Parathyroid adenoma (tissue), 2 donors: ENCODE measurements at regions not wholly inside any gene's neighbourhood (a gene's known extent, or its start where the extent isn't known, plus 50 kb on each side); places are given as distances from the start of the nearest gene placed in this dataset.
"Not testable (repeated sequence)": the region's sequence is repeated elsewhere in the genome, so short reads cannot be mapped to it uniquely, and the experiment has no call there.

ENCODE experiments used
- H2AFZ ChIP-seq: fragments of 300-600 bp; sonication (generic); one replicate; pipeline ENCODE4 v1.7.0; 2017; ENCODE audit warnings: antibody characterized with exemption, mild to moderate bottlenecking
- H3K27ac ChIP-seq: fragments of 300-600 bp; sonication (generic); one replicate; pipeline ENCODE4 v1.7.0; 2017
- H3K27me3 ChIP-seq: fragments of 300-600 bp; sonication (generic); one replicate; pipeline ENCODE4 v1.7.0; 2017; ENCODE audit warnings: low read length; ENCODE audit not compliant: control insufficient read depth, insufficient read depth
- H3K36me3 ChIP-seq: fragments of 300-600 bp; sonication (generic); one replicate; pipeline ENCODE4 v1.7.0; 2017; ENCODE audit warnings: low read length; ENCODE audit not compliant: control insufficient read depth, insufficient read depth
- H3K4me1 ChIP-seq: fragments of 300-600 bp; sonication (generic); one replicate; pipeline ENCODE4 v1.7.0; 2017; ENCODE audit warnings: control low read depth
- H3K4me2 ChIP-seq: fragments of 300-600 bp; sonication (generic); one replicate; pipeline ENCODE4 v1.7.0; 2017; ENCODE audit warnings: low read length
- H3K4me3 ChIP-seq: fragments of 300-600 bp; sonication (generic); one replicate; pipeline ENCODE4 v1.7.0; 2017; ENCODE audit warnings: low read depth, low read length
- H3K79me2 ChIP-seq: fragments of 300-600 bp; sonication (generic); one replicate; pipeline ENCODE4 v1.7.0; 2017; ENCODE audit warnings: control low read depth
- H3K9ac ChIP-seq: fragments of 300-600 bp; sonication (generic); one replicate; pipeline ENCODE4 v1.7.0; 2017; ENCODE audit warnings: mild to moderate bottlenecking
- H3K9me3 ChIP-seq: fragments of 300-600 bp; sonication (generic); one replicate; pipeline ENCODE4 v1.7.0; 2017; ENCODE audit warnings: low read length; ENCODE audit not compliant: control insufficient read depth
- donor health status: primary hyperparathyroidism.

DNA sequence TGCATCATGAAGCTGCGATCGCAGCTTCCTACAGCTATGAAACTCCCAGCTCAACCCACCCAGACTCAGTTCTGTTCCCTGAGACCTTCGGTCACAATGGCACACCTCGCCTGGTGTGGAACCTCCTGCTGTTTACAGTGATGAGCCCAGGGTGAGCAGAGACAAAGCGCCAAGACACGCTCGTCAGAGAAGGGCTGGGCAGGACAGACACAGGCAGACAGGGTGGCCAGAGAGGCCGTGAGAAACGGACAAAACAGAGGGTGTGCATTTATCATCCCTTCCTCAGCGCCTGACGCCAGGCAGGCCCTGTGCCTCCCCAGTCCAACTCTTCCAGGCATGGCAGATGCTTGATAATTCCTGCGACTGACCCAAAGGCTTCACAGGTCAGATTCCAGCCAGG lies 324.5 kb downstream of the CACNA1B start:
- not testable (repeated sequence) for H3K36me3 ChIP-seq, H3K9ac ChIP-seq, H3K27ac ChIP-seq, H3K9me3 ChIP-seq, H3K27me3 ChIP-seq, H3K4me1 ChIP-seq, H3K4me3 ChIP-seq, H3K79me2 ChIP-seq, H3K4me2 ChIP-seq, H2AFZ ChIP-seq

DNA sequence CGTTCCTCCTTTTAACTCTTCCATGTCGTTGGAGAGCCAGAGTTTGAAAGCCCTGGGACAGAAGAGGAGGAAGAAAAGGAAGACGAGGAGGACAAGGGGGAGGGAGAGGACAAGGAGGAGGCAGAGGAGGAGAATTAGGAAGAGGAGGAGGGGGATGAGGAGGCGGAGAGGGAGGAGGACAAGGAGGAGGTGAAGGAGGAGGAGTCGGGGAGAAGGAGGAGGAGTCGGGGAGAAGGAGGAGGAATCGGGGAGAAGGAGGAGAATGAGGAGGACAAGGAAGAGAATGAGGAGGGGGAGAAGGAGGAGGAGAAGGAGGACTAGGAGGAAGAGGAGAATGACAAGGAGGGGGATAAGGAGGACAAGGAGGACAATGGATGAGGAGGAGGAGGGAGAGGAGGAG lies 325.7 kb downstream of the CACNA1B start:
- not testable (repeated sequence) for H3K4me3 ChIP-seq, H3K79me2 ChIP-seq, H3K9ac ChIP-seq, H3K4me2 ChIP-seq, H3K27me3 ChIP-seq, H2AFZ ChIP-seq, H3K4me1 ChIP-seq, H3K36me3 ChIP-seq, H3K27ac ChIP-seq, H3K9me3 ChIP-seq

DNA sequence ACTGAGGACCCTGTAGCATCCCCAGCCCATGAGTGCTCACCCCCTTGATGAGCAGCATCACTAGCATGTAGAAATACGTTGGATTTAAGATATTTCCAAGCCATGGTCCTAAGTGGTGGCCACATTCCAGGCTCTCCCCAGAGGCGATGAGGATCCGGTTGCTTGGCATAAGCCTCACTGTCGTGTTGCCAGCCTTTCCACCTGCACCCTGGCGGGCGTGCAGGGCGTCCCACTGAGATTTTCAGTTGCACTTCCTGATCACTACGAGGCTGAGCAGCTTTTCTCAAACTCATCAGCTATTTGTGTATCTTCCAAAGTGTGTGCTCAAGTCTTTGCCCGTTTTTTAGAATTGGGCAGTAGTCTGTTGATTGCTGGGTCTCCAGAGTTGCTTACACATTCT lies 326.3 kb downstream of the CACNA1B start:
- not testable (repeated sequence) for H2AFZ ChIP-seq, H3K4me3 ChIP-seq, H3K79me2 ChIP-seq, H3K27ac ChIP-seq, H3K4me1 ChIP-seq, H3K27me3 ChIP-seq, H3K9ac ChIP-seq, H3K4me2 ChIP-seq, H3K36me3 ChIP-seq, H3K9me3 ChIP-seq

DNA sequence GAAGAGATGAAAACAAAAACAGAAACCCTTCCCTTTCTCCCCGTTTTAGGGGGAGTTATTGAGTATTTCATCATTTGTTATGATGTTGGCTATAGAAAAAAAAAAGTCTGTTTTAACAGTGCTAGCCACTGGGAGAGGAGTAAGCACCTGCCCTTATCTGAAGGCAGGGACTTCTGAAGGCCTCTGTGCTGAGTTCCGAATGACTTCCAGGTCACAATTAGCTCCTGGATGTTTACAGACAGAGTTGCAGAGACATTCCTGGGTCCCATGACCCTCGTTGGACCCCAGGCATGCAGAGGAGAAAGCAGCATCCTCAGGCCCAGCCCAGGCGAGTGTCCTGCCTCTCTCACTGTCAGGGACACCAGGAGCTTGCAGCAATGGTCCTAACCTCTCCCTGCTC lies 328.5 kb downstream of the CACNA1B start:
- not testable (repeated sequence) for H3K4me2 ChIP-seq, H3K79me2 ChIP-seq, H3K27me3 ChIP-seq, H3K27ac ChIP-seq, H3K9ac ChIP-seq, H2AFZ ChIP-seq, H3K36me3 ChIP-seq, H3K4me1 ChIP-seq, H3K4me3 ChIP-seq, H3K9me3 ChIP-seq

DNA sequence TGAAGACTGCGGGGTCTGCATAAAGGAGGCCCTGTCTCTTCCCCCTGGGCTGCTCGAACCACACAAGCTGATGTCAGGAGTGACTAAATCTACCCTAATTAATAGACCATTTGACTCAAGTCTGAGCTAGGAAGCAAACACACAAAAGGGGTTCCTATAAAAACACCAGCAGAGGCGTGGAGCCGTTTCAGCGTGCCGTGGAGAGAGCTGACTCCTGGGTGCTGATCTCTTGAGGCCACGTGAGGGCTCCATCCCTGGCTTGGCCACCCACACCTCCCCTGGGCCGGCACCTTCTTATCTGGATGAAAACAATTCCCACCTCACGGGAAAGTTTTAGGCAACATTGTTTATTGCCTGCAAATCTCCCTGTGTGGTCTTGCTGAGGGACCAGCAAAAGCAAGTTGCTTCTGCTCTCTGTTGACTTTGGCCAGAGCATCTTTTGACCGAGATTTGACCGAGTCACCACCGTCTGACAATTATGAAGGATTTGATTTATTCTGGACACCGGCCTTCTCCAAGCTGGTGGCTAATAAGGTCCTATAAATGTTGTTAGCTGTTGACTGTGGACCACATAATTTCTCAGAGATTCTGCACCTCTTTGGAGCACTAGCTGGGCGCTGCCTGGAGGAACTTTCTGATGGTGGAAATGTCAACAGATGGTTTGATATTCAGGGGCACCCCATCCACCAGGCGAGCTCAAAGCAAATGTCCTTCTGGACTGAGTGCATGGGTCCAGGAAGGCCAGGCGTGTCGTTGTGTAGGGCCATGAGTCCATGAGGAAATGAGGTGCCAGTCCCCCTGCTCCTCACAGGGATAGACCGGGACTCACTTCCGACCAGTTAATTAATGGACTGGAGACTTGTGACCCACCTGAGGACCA lies 330.0 kb downstream of the CACNA1B start:
- H3K9ac ChIP-seq, H3K4me1 ChIP-seq, H3K36me3 ChIP-seq, H3K79me2 ChIP-seq, H2AFZ ChIP-seq, H3K4me2 ChIP-seq, H3K4me3 ChIP-seq, H3K27ac ChIP-seq, H3K9me3 ChIP-seq, H3K27me3 ChIP-seq: not testable (repeated sequence)

DNA sequence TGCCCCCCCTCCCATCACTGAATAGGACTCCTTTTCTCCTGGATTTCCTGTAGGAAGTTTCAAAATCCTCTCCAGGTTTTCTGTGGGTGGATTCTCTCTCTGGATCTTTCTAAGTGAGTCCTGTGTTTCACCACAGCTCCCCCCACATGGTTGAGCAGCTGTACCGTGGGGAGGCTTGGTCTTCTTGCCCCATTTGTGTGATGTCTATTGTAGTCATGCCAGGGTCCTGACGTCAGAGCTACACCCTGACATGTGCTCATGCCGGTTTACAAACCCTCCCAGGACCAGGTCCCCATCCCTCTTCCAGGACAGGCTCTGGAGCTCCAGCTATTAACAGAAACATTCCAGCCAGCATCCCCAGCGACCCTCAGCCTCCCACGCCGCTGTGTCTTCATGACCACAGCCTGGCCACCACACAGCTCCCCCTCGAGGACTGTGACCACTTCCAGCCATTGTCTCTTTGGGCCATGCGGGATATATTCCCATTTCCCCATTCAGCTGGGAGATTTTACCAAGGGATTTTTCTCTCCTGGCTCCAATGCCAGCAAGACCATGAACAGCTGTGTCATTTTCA lies 331.6 kb downstream of the CACNA1B start:
- not testable (repeated sequence) for H3K27me3 ChIP-seq, H3K36me3 ChIP-seq, H3K27ac ChIP-seq

DNA sequence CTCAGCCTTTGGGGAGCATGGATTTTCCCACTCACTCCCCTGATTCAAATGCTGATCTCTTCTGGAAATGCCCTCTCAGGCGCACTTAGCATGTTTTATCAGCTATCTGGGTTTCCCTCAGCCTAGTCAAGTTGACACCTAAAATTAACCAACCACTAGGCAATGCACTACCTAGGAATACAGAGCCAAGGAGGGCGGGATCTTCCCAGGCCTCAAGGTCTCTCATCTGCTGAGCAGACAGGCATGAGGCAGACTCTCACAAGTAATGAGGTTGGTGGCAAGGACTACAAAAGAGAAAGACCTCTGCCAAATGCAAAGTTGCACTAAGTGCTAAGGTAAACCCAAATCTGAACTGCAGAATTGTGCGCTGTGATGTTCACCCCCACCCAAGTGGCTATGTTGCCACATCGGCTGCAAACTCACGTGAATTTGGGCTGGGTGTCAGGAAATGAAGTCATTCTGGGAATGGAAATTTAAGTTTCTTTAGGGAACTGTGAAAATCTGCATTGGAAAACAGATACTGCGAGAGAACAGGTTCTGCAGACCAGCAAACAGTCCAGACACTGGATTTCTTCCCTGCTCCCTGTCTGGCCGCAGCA lies 332.9 kb downstream of the CACNA1B start:
- H3K27ac ChIP-seq, H3K9ac ChIP-seq, H3K4me2 ChIP-seq, H3K27me3 ChIP-seq, H2AFZ ChIP-seq, H3K4me3 ChIP-seq, H3K4me1 ChIP-seq, H3K36me3 ChIP-seq, H3K79me2 ChIP-seq, H3K9me3 ChIP-seq: not testable (repeated sequence)

More for the DNA sequence above, 331.6 kb downstream of the CACNA1B start:
- not testable (repeated sequence) for H3K9ac ChIP-seq, H3K9me3 ChIP-seq, H3K4me1 ChIP-seq, H2AFZ ChIP-seq, H3K4me3 ChIP-seq, H3K79me2 ChIP-seq, H3K4me2 ChIP-seq

DNA sequence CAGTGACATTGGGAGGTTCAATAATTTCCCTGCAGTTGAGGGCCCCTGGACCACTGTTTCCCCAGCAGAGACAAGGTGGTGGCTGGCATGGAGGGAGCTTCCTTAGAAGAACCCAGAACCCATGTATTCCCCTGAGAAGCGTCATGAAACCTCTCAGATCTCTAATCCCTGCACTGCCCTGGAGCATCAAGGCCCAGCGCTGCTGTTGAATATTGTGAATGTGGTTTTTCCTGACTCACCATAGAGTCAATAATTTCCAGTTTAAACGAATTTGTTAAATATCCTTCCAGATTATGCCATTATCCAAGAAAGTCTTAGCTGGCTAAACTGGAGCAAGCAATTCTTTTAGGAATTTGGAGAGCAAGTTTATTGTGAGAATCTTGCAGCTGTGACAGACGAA lies 333.5 kb downstream of the CACNA1B start:
- H3K79me2 ChIP-seq, H3K9ac ChIP-seq: not testable (repeated sequence)

More for the DNA sequence above, 333.5 kb downstream of the CACNA1B start:
- H3K27me3 ChIP-seq, H3K27ac ChIP-seq, H3K9me3 ChIP-seq, H3K36me3 ChIP-seq, H3K4me2 ChIP-seq, H3K4me3 ChIP-seq, H2AFZ ChIP-seq, H3K4me1 ChIP-seq: not testable (repeated sequence)
